ENCODE measurements at regions not wholly inside any gene's neighbourhood (a gene's known extent, or its start where the extent isn't known, plus 50 kb on each side); places are given as distances from the start of the nearest gene placed in this dataset.

- no peak for TF ChIP-seq POLR2A (IDR thresholded peaks at IDR 0.05)
- TF ChIP-seq, protein P1, sequence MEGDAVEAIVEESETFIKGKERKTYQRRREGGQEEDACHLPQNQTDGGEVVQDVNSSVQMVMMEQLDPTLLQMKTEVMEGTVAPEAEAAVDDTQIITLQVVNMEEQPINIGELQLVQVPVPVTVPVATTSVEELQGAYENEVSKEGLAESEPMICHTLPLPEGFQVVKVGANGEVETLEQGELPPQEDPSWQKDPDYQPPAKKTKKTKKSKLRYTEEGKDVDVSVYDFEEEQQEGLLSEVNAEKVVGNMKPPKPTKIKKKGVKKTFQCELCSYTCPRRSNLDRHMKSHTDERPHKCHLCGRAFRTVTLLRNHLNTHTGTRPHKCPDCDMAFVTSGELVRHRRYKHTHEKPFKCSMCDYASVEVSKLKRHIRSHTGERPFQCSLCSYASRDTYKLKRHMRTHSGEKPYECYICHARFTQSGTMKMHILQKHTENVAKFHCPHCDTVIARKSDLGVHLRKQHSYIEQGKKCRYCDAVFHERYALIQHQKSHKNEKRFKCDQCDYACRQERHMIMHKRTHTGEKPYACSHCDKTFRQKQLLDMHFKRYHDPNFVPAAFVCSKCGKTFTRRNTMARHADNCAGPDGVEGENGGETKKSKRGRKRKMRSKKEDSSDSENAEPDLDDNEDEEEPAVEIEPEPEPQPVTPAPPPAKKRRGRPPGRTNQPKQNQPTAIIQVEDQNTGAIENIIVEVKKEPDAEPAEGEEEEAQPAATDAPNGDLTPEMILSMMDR (IDR thresholded peaks at IDR 0.05) = no peak
These were observed 782.9 kb downstream of the GALR1 start for GRCh38 chr18:78032574-78032973.
